ENCODE measurements at regions not wholly inside any gene's neighbourhood (a gene's known extent, or its start where the extent isn't known, plus 50 kb on each side); places are given as distances from the start of the nearest gene placed in this dataset.

DNA sequence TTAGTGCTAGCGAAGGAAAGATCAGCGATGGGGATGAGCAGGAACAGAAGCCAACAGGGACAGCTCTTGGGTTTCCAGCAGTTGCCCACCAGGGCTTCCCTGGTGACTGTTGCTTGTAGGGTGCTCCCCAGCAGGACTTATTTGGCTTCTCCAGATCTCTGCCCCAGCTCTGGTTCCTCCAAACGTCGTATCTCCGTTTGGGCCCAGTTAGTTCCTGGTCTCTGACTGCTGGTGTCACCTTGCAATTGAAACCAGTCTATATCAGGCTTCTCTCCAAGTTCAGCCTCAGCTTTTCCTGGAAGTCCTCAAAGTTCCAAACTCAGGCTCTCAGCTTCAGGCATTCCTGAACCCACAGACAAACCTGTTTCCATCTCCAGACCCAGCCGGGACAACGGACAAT lies 70.8 kb upstream of the NXT1 start:
- DNase-seq, result no peak

- peak; percentile 11 to 16 for DNase-seq
These were observed 72.4 kb upstream of the NXT1 start for GRCh38 chr20:23278172-23278571.

GRCh38 chr20:23277316-23277715 lies 73.3 kb upstream of the NXT1 start:
- DNase-seq, result peak; percentile 53 to 55

GRCh38 chr20:23273776-23274175 lies 76.8 kb upstream of the NXT1 start:
- no peak for DNase-seq

GRCh38 chr20:23272176-23273029 lies 78.2 kb upstream of the NXT1 start:
- DNase-seq, result no peak

- no peak for DNase-seq
These were observed 80.1 kb upstream of the NXT1 start for GRCh38 chr20:23270382-23270911.

- DNase-seq, result no peak
These were observed 80.6 kb upstream of the NXT1 start for GRCh38 chr20:23269954-23270353.

DNA sequence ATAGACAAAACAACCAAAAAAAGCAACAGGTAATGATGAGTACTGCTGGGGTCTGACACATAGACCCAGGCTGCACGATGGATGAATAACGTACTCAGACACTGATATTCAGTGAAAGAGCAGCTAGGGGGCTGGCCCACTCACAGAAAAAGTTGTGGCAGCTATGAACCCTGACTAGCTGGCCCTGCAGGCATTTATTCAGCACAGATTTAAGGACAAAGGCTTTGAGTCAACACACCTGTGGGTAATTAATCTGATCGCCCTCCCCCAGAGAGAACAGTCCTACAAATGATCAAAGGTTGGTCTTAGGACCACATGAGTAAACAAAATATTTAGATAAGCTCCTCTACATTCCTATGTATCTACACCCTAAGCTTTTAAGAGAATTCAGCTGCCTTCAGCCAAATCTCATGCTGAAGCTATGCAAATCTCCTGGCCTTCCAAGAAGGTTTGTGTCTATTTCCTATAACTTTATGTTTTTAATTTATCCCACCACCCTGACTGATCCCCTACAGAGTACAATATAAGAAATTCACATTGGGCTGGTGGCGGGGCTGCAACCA lies 81.7 kb upstream of the NXT1 start:
- DNase-seq, result no peak

GRCh38 chr20:23267909-23268308 lies 82.7 kb upstream of the NXT1 start:
- DNase-seq, result no peak

DNA sequence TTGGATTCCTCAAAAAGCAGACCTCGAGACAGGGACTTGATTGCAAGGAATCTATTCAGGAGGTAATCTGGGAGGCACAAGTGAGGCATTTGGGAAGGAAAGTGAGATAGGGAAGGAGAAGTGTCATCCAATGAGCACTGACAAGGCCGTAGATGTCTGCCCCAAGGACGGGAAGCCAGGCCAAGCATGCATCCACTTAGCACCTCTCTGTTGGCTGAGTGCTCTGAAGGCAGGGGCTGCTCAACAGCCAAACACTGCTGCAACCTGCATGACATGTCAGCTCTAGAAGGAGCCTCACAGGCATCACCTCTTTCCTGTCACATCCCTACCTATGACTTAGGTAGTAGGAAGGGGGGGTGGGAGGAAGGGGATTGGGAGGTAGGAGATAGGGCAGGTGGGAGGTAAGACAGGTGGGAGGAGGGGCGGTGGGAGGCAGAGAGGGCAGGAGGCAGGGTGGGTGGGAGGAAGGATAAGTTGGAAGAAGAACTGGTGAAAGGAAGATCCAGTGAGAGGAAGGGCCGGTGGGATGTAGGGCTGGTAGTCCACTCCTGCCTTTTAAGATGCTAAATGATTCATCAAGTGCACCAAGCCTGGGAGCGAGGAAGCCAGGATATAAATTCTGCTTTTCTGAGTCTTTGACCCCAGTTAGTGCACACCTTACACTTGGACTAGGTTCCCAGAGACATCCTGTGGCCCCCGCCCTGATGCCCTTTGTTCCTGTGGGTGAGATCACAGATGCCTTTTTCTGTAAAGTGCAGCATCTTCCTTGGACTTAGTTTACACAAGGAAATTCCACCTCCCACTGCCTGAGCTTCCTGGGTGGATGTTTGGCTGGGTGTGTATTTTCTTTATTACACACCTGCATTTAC lies 83.8 kb upstream of the NXT1 start:
- no peak for DNase-seq

DNA sequence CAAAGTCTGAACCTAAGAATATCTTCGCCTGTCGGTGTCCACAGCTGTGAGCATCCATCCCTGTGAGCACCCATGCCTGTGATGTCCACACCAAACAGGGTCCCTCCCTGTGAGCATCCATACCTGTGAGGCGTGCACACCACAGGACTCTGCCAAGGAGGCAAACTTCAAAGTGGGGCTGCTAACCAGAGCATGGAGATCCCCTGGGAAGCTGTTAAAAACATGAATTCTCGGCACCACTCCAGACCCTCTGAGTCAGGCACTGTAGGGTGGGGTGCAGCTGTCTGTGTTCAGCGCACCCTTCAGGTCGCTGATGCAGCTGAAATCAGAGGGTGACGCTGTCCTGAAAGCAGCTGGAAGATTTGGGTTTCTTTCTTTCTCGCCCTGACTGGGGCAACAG lies 85.4 kb upstream of the NXT1 start:
- DNase-seq, result no peak

DNA sequence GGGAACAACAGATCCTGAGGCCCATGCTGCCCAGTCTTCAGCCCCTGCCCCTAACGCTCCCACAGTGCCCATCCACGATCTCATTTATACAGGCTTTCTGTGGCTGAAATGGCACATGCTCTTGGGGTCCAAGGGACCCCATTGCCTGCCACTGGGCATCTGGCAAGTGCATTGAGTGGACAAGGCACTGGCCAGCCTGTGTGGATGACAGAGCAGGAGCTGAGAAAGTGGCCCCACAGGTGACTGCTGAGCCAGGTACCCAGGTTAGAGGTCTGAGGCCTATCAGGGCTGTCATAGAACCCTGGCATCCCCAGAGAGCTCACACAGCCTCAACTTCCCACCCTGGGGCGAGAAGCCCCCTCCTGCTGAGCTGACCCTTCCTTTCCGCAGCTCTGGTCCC lies 86.0 kb upstream of the NXT1 start:
- DNase-seq, result no peak

DNA sequence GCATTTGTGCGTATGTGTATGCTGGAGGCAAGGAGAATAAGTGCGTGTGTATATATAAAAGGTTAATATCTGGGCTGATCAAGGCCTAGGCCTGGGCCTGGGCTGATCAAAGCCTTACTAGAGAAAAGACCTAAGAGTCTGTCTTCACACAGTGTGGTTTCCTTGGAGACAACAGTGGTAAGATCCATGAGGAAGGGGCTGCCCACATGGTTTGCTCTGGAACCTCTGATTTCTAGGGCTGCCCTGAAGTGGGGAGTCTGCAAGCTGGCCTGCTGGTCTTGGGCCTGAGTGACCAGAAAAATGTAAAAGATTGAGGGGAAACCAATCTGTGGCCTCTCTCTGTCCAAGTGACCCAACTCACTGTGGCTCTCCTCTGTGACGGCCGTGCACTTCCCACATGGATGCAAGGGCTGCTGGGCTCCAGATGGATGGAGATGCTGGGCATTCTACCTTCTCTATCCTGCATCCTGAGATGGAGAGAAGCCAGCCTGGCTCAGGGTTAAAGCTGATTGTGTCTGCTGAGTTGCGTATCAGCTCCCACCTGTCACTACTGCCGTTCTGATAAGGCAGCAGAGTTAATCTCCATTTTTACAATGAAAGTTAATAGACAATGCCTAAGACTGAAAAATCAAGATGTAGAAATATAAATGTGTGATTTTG lies 90.3 kb upstream of the NXT1 start:
- no peak for DNase-seq

DNA sequence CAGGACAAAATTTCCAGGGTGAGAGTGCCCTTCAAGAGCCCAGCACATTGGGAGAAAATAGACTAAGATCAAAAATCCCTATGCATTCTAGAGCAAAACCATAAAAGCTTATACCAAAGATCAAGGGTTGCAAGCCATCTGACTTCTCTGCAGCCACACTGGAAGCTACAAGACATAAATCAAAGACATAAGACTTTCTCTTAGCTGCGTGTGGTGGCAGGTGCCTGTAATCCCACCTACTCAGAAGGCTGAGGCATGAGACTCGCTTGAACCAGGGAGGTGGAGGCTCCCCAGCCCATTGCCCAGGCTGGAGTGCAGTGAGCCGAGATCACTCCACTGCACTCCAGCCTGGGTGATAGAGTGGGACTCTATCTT lies 91.9 kb upstream of the NXT1 start:
- DNase-seq, result no peak

- DNase-seq, result peak; percentile 69 to 71
These were observed 92.5 kb upstream of the NXT1 start for GRCh38 chr20:23257848-23258746.

DNA sequence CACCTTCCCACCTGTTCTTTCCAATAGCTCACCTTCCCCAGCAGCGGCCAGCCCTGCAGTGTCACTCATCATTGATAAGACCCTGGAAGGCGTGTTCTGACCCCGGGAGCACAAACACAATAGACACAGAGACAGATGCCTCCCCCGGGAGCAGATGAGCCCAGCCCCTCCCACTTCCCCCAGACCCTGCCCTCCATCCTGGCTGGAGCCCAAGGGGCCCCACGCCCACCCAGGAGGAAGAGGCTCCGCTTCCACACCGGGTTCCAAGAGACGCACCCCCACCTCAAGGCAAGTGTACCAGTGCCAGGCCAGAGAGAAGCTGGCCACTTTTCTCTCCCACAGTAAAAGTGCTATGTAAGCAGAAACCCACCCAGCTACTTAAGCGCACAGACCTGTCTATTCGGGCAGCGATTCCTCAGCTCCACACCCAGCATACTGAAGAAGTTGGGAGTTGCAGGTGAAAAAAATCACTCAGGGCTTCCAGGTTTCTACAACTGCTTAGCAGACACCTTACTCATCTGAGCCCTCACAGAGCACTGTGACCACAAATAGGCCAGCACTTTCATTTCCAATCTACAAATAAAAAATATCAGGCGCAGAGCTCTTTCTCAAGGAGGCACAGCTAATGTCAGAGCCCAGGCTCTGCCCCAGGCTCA lies 93.4 kb upstream of the NXT1 start:
- DNase-seq, result no peak

- no peak for DNase-seq
These were observed 94.7 kb upstream of the NXT1 start for GRCh38 chr20:23255716-23256385.

- no peak for DNase-seq
These were observed 95.5 kb upstream of the NXT1 start for GRCh38 chr20:23255106-23255505.

- DNase-seq, result no peak
These were observed 96.1 kb upstream of the NXT1 start for GRCh38 chr20:23254505-23254904.

- DNase-seq, result peak in 1 of 2 donors; percentile 66
These were observed 96.6 kb upstream of the NXT1 start for GRCh38 chr20:23254034-23254433.

All from inflammatory macrophage (primary cell).